H9 (cell line): ENCODE measurements at regions not wholly inside any gene's neighbourhood (a gene's known extent, or its start where the extent isn't known, plus 50 kb on each side); places are given as distances from the start of the nearest gene placed in this dataset.

Experiments
- DNase-seq: peaks from one replicate; pipeline ENCODE4 v3.0.0-alpha.2; 2017
- H2AFZ ChIP-seq: one replicate; pipeline ENCODE4 v1.6.1; 2013; ENCODE audit warnings: mild to moderate bottlenecking, low read length, control low read depth, moderate library complexity
- H2AK5ac ChIP-seq: 2 replicates; pipeline ENCODE4 v1.6.1; 2013; ENCODE audit warnings: low read length, control low read depth, mixed read lengths; ENCODE audit not compliant: insufficient read length
- H2BK120ac ChIP-seq: one replicate; pipeline ENCODE4 v1.6.1; 2013; ENCODE audit warnings: low read depth, mild to moderate bottlenecking, low read length, control low read depth, inconsistent platforms; ENCODE audit not compliant: poor library complexity, severe bottlenecking
- H2BK12ac ChIP-seq: 2 replicates; pipeline ENCODE4 v1.6.1; 2013; ENCODE audit warnings: low read length, control low read depth, mixed read lengths, low read depth; ENCODE audit not compliant: insufficient read length
- H2BK15ac ChIP-seq: 2 replicates; pipeline ENCODE4 v1.6.1; 2013; ENCODE audit warnings: low read depth, low read length, control low read depth
- H2BK20ac ChIP-seq: one replicate; pipeline ENCODE4 v1.6.1; 2013; ENCODE audit warnings: low read depth, mild to moderate bottlenecking, low read length, control low read depth, inconsistent platforms; ENCODE audit not compliant: poor library complexity, severe bottlenecking
- H2BK5ac ChIP-seq: 2 replicates; pipeline ENCODE4 v1.6.1; 2013; ENCODE audit warnings: low read length, control low read depth, mixed read lengths; ENCODE audit not compliant: insufficient read length
- H3K14ac ChIP-seq: 2 replicates; pipeline ENCODE4 v1.6.1; 2013; ENCODE audit warnings: low read length, control low read depth; ENCODE audit not compliant: insufficient read depth
- H3K18ac ChIP-seq: 2 replicates; pipeline ENCODE4 v1.6.1; 2013; ENCODE audit warnings: low read depth, mild to moderate bottlenecking, mixed read lengths, low read length, control low read depth; ENCODE audit not compliant: insufficient read length
- H3K23ac ChIP-seq: 2 replicates; pipeline ENCODE4 v1.6.1; 2013; ENCODE audit warnings: low read length, control low read depth, mixed read lengths, low read depth; ENCODE audit not compliant: insufficient read length
- H3K23me2 ChIP-seq: 2 replicates; pipeline ENCODE4 v1.6.1; 2013; ENCODE audit warnings: low read depth, mild to moderate bottlenecking, mixed read lengths, low read length, control low read depth; ENCODE audit not compliant: insufficient read length, poor library complexity, severe bottlenecking
- H3K27ac ChIP-seq: 2 replicates; pipeline ENCODE4 v1.5.1; 2013; ENCODE audit warnings: low read length, control low read depth, mixed read lengths, low read depth; ENCODE audit not compliant: insufficient read length
- H3K27me3 ChIP-seq: 2 replicates; pipeline ENCODE4 v1.6.1; 2013; ENCODE audit warnings: low read length, control low read depth, inconsistent platforms; ENCODE audit not compliant: insufficient read depth
- H3K4ac ChIP-seq: 2 replicates; pipeline ENCODE4 v1.6.1; 2013; ENCODE audit warnings: low read depth, mild to moderate bottlenecking, control low read depth, inconsistent platforms, low read length, moderate library complexity
- H3K4me1 ChIP-seq: 2 replicates; pipeline ENCODE4 v1.6.1; 2013; ENCODE audit warnings: low read length, control low read depth, inconsistent platforms; ENCODE audit not compliant: insufficient read depth
- H3K4me2 ChIP-seq: 2 replicates; pipeline ENCODE4 v1.6.1; 2013; ENCODE audit warnings: low read length, control low read depth, mixed read lengths; ENCODE audit not compliant: insufficient read length, insufficient read depth
- H3K56ac ChIP-seq: 2 replicates; pipeline ENCODE4 v1.6.1; 2013; ENCODE audit warnings: low read depth, mild to moderate bottlenecking, mixed read lengths, low read length, control low read depth; ENCODE audit not compliant: insufficient read length
- H3K79me1 ChIP-seq: 2 replicates; pipeline ENCODE4 v1.6.1; 2013; ENCODE audit warnings: low read depth, mild to moderate bottlenecking, moderate library complexity, low read length, control low read depth, inconsistent platforms; ENCODE audit not compliant: insufficient read depth, poor library complexity, severe bottlenecking
- H3K79me2 ChIP-seq: 2 replicates; pipeline ENCODE4 v1.6.1; 2013; ENCODE audit warnings: low read length, control low read depth, inconsistent platforms; ENCODE audit not compliant: insufficient read depth
- H3K9ac ChIP-seq: 2 replicates; pipeline ENCODE4 v1.6.1; 2013; ENCODE audit warnings: low read length, control low read depth, mixed read lengths; ENCODE audit not compliant: insufficient read length; ENCODE audit errors: extremely low read depth
- H3K9me3 ChIP-seq: one replicate; pipeline ENCODE4 v1.6.1; 2013; ENCODE audit warnings: low read depth, low read length, inconsistent platforms; ENCODE audit not compliant: control insufficient read depth
- H3T11ph ChIP-seq: one replicate; pipeline ENCODE4 v1.6.1; 2013; ENCODE audit warnings: mild to moderate bottlenecking, low read length, control low read depth, inconsistent platforms
- H4K20me1 ChIP-seq: one replicate; pipeline ENCODE4 v1.6.1; 2013; ENCODE audit not compliant: control insufficient read depth, insufficient read length, insufficient read depth
- H4K5ac ChIP-seq: 2 replicates; pipeline ENCODE4 v1.6.1; 2013; ENCODE audit warnings: low read depth, mild to moderate bottlenecking, mixed read lengths, low read length, control low read depth; ENCODE audit not compliant: insufficient read length
- H4K8ac ChIP-seq: replicated peaks from 2 replicates; pipeline ENCODE4 v1.6.1; 2013; ENCODE audit warnings: low read length, control low read depth, mixed read lengths, low read depth; ENCODE audit not compliant: insufficient read length
- H4K91ac ChIP-seq: 2 replicates; pipeline ENCODE4 v1.6.1; 2013; ENCODE audit warnings: low read depth, mild to moderate bottlenecking, moderate library complexity, mixed read lengths, low read length, control low read depth; ENCODE audit not compliant: insufficient read length
- H3K27ac Mint-ChIP-seq, 3 experiments: 2 replicates in 2 of 3; 3 replicates in 1 of 3; pipeline ENCODE4 v1.8.0; 2020 to 2021; ENCODE audit warnings: mixed read lengths in 3 of 3, mild to moderate bottlenecking in 1 of 3, moderate library complexity in 1 of 3
- H3K27me3 Mint-ChIP-seq: 2 replicates; pipeline ENCODE4 v1.8.0; 2021; ENCODE audit warnings: low read depth, mild to moderate bottlenecking, moderate library complexity, mixed read lengths
- H3K36me3 Mint-ChIP-seq, 3 experiments: 2 replicates in 2 of 3; 3 replicates in 1 of 3; pipeline ENCODE4 v1.8.0; 2020 to 2021; ENCODE audit warnings: low read depth in 3 of 3, mixed read lengths in 3 of 3; ENCODE audit not compliant: insufficient read depth in 1 of 3
- H3K4me1 Mint-ChIP-seq, 2 experiments: 2 replicates each; pipeline ENCODE4 v1.8.0; 2020; ENCODE audit warnings: mixed read lengths in 2 of 2
- H3K4me3 Mint-ChIP-seq, 2 experiments: 2 replicates in 1 of 2; 3 replicates in 1 of 2; pipeline ENCODE4 v1.8.0; 2020 to 2021; ENCODE audit warnings: mild to moderate bottlenecking in 2 of 2, mixed read lengths in 2 of 2, moderate library complexity in 1 of 2
- H3K9me3 Mint-ChIP-seq, 2 experiments: 2 replicates in 1 of 2; 3 replicates in 1 of 2; pipeline ENCODE4 v1.8.0; 2020; ENCODE audit warnings: mild to moderate bottlenecking in 2 of 2, mixed read lengths in 2 of 2, moderate library complexity in 1 of 2
- WGBS: extraction: QIAGEN DNeasy Blood & Tissue Kit; methylation state at CpG from one replicate; pipeline ENCODE4 v1.1.7; 2013; ENCODE audit warnings: missing lambda C conversion rate, low lambda C conversion rate, mixed read lengths; ENCODE audit not compliant: insufficient read length; ENCODE audit errors: extremely low coverage; 5-methylcytosine and 5-hydroxymethylcytosine counted together
- TF ChIP-seq, protein P1 (sequence below): fragments of 200-600 bp; sonication (generic); conservative IDR thresholded peaks from 3 replicates; pipeline ENCODE4 v1.8.0; 2021; ENCODE audit warnings: antibody characterized with exemption, mild to moderate bottlenecking

DNA sequence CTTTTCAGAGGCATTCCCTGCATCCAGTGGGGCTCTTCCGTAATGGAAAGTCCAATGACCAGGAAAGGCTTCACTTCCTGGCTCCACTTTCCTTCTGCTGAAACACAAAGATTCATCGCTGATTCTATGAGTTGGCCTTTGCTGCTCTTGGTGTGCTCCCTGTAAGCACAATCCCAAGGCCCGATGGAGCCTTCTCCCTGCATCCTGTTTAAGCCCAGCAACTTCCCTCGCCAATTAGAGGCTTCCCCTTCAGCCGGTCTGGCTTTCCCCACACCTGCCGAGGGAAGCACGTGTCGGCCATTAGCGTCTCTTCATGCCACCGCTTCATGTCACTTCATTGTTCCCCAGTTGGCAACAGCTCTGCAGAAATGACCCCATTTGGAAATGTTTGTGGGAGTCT lies 693.9 kb downstream of the MED13L start:
- H3K27ac ChIP-seq, result no peak overlapping the region
- H3K4ac ChIP-seq, result no peak overlapping the region
- H4K20me1 ChIP-seq, result no peaks in the 10 kb centered on the region
- H3K27me3 ChIP-seq, result no peaks in the 10 kb centered on the region
- H2BK20ac ChIP-seq, result no peak overlapping the region
- no peak overlapping the region for H2BK120ac ChIP-seq
- no peak overlapping the region for H3K9ac ChIP-seq
- Mint-ChIP-seq H3K36me3 (no peaks in the 10 kb centered on the region), H3K4me3 (no peak overlapping the region), H3K9me3 (peaks cover 0 to 2% of the 10 kb centered on the region in 2 experiments; a peak in 1 of 5 replicates), H3K27me3 (peaks cover 7% of the 10 kb centered on the region), H3K27ac (no peak overlapping the region; a peak in 1 of 7 replicates), H3K4me1 (no peaks in the 10 kb centered on the region)
- H3K4me1 ChIP-seq, result no peaks in the 10 kb centered on the region
- H2BK5ac ChIP-seq, result no peak overlapping the region
- H4K8ac ChIP-seq, result no peak overlapping the region
- H3K9me3 ChIP-seq, result no peaks in the 10 kb centered on the region
- WGBS, result no CpG with 5 or more reads among the region's 10 CpGs
- no peak overlapping the region for H3K14ac ChIP-seq
- no peak overlapping the region for H3K56ac ChIP-seq
- no peak overlapping the region for H2BK15ac ChIP-seq
- TF ChIP-seq, protein P1, sequence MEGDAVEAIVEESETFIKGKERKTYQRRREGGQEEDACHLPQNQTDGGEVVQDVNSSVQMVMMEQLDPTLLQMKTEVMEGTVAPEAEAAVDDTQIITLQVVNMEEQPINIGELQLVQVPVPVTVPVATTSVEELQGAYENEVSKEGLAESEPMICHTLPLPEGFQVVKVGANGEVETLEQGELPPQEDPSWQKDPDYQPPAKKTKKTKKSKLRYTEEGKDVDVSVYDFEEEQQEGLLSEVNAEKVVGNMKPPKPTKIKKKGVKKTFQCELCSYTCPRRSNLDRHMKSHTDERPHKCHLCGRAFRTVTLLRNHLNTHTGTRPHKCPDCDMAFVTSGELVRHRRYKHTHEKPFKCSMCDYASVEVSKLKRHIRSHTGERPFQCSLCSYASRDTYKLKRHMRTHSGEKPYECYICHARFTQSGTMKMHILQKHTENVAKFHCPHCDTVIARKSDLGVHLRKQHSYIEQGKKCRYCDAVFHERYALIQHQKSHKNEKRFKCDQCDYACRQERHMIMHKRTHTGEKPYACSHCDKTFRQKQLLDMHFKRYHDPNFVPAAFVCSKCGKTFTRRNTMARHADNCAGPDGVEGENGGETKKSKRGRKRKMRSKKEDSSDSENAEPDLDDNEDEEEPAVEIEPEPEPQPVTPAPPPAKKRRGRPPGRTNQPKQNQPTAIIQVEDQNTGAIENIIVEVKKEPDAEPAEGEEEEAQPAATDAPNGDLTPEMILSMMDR, result no peak
- no peak overlapping the region for H2AFZ ChIP-seq
- no peak overlapping the region for H3K18ac ChIP-seq
- H4K5ac ChIP-seq, result no peak overlapping the region
- no peak overlapping the region for H3T11ph ChIP-seq
- no peak overlapping the region for H3K23ac ChIP-seq
- no peaks in the 10 kb centered on the region for H3K79me1 ChIP-seq
- no peaks in the 10 kb centered on the region for H3K79me2 ChIP-seq
- DNase-seq, result no peak
- H2BK12ac ChIP-seq, result no peak overlapping the region
- no peaks in the 10 kb centered on the region for H3K23me2 ChIP-seq
- H2AK5ac ChIP-seq, result no peak overlapping the region
- no peak overlapping the region for H3K4me2 ChIP-seq
- H4K91ac ChIP-seq, result no peak overlapping the region
